Stomach smooth muscle (tissue), 2 donors: ENCODE measurements at regions not wholly inside any gene's neighbourhood (a gene's known extent, or its start where the extent isn't known, plus 50 kb on each side); places are given as distances from the start of the nearest gene placed in this dataset.
"Not testable (repeated sequence)": the region's sequence is repeated elsewhere in the genome, so short reads cannot be mapped to it uniquely, and the experiment has no call there.

Experiments used
- H3K27ac ChIP-seq: one replicate; pipeline ENCODE4 v1.7.0; 2013; ENCODE audit warnings: mild to moderate bottlenecking, low read length, inconsistent platforms
- H3K27me3 ChIP-seq, 2 donors: one replicate each; pipeline ENCODE4 v1.7.0; 2013; ENCODE audit warnings: low read length in 2 of 2; ENCODE audit not compliant: insufficient read depth in 2 of 2, control insufficient read depth in 1 of 2
- H3K36me3 ChIP-seq, 2 donors: one replicate each; pipeline ENCODE4 v1.7.0; 2013; ENCODE audit warnings: low read length in 2 of 2; ENCODE audit not compliant: control insufficient read depth in 2 of 2, insufficient read depth in 2 of 2
- H3K4me1 ChIP-seq: one replicate; pipeline ENCODE4 v1.7.0; 2013; ENCODE audit warnings: low read length; ENCODE audit not compliant: control insufficient read depth, insufficient read depth
- H3K4me3 ChIP-seq, 2 donors: one replicate each; pipeline ENCODE4 v1.7.0; 2013; ENCODE audit warnings: low read length in 2 of 2
- H3K9ac ChIP-seq, 2 donors: one replicate each; pipeline ENCODE4 v1.7.0; 2013; ENCODE audit warnings: low read length in 2 of 2, mild to moderate bottlenecking in 1 of 2
- H3K9me3 ChIP-seq, 2 donors: one replicate each; pipeline ENCODE4 v1.7.0; 2013; ENCODE audit warnings: low read length in 2 of 2; ENCODE audit not compliant: control insufficient read depth in 2 of 2
- donor health status: healthy.
- donor health status: Pancreatic carcinoma.

GRCh38 chr4:127244515-127244914 is 388.2 kb upstream of the INTU start:
- Histone ChIP-seq H3K9ac (no peak overlapping the region), H3K4me3 (no peak overlapping the region), H3K4me1 (no peaks in the 10 kb centered on the region), H3K9me3 (no peaks in the 10 kb centered on the region), H3K27ac (no peak overlapping the region), H3K36me3 (no peaks in the 10 kb centered on the region), H3K27me3 (no peaks in the 10 kb centered on the region)

- no peaks in the 10 kb centered on the region for H3K9me3 ChIP-seq
- no peak overlapping the region for H3K9ac ChIP-seq
- H3K4me1 ChIP-seq: no peaks in the 10 kb centered on the region
- no peak overlapping the region for H3K27ac ChIP-seq
- no peak overlapping the region for H3K4me3 ChIP-seq
- H3K36me3 ChIP-seq: no peaks in the 10 kb centered on the region
- H3K27me3 ChIP-seq: no peaks in the 10 kb centered on the region
Measured at GRCh38 chr4:127246963-127247952, 385.5 kb upstream of the INTU start.

GRCh38 chr4:127249066-127249766 is 383.5 kb upstream of the INTU start:
- Histone ChIP-seq H3K4me1 (no peaks in the 10 kb centered on the region), H3K27me3 (no peaks in the 10 kb centered on the region)

GRCh38 chr4:127249767-127250108 is 383.0 kb upstream of the INTU start:
- no peak overlapping the region for H3K4me3 ChIP-seq
- no peaks in the 10 kb centered on the region for H3K36me3 ChIP-seq
- H3K9ac ChIP-seq: no peak overlapping the region
- no peaks in the 10 kb centered on the region for H3K4me1 ChIP-seq
- H3K9me3 ChIP-seq: no peaks in the 10 kb centered on the region
- H3K27me3 ChIP-seq: no peaks in the 10 kb centered on the region
- H3K27ac ChIP-seq: no peak overlapping the region

More at GRCh38 chr4:127249066-127249766, 383.5 kb upstream of the INTU start:
- H3K27ac ChIP-seq: no peak overlapping the region
- H3K9ac ChIP-seq: no peak overlapping the region
- no peaks in the 10 kb centered on the region for H3K36me3 ChIP-seq
- H3K4me3 ChIP-seq: no peak overlapping the region
- H3K9me3 ChIP-seq: no peaks in the 10 kb centered on the region

DNA sequence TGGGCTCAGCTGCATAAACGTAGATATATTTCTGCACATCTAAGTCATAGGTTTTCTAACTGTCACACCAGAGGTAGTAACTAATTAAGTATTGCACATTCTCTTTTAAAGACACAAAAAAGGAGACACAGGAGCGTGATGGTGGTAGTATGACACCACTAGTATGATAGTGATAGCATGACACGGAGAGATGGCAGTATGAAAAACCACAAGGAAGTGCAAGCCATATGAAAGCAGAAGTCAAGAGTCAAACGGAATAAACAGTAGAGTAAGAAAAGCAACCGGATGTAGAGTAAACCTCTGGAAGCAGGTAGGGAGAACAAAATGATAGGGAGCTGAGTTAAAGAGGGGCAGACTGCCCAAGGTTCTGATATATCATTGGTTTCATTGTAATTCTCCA is 382.2 kb upstream of the INTU start:
- no peak overlapping the region for H3K9ac ChIP-seq
- H3K36me3 ChIP-seq: no peaks in the 10 kb centered on the region
- H3K27ac ChIP-seq: no peak overlapping the region
- H3K4me3 ChIP-seq: no peak overlapping the region
- no peaks in the 10 kb centered on the region for H3K4me1 ChIP-seq
- H3K9me3 ChIP-seq: no peaks in the 10 kb centered on the region
- H3K27me3 ChIP-seq: no peaks in the 10 kb centered on the region

- Histone ChIP-seq H3K36me3 (no peaks in the 10 kb centered on the region), H3K9ac (no peak overlapping the region), H3K4me3 (no peak overlapping the region), H3K9me3 (no peaks in the 10 kb centered on the region), H3K4me1 (no peaks in the 10 kb centered on the region), H3K27me3 (no peaks in the 10 kb centered on the region), H3K27ac (no peak overlapping the region)
Measured at GRCh38 chr4:127251423-127251822, 381.3 kb upstream of the INTU start.

GRCh38 chr4:127256500-127256899 is 376.3 kb upstream of the INTU start:
- Histone ChIP-seq H3K27ac (no peak overlapping the region), H3K4me1 (no peaks in the 10 kb centered on the region), H3K27me3 (no peaks in the 10 kb centered on the region), H3K9ac (no peak overlapping the region), H3K4me3 (no peak overlapping the region), H3K9me3 (no peaks in the 10 kb centered on the region), H3K36me3 (no peaks in the 10 kb centered on the region)

DNA sequence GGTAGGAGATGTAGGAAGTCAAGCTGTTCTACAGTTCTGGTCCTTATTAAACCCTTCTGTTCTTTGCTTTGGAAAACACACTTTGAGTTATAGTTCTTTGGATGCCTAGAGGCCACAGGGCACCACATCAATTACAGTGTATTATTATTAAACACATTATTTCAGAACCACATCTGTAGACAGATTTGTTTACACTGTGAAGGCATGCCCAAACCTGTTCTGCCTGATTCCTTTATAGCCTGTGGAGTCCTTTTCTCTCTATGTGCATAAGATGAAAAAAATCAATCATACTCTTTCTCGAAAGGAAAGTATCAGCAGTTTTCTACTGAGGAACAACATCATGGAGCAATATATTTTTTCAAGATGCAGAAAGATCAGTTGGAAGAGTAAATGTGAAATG is 371.3 kb upstream of the INTU start:
- no peaks in the 10 kb centered on the region for H3K36me3 ChIP-seq
- no peak overlapping the region for H3K9ac ChIP-seq
- no peaks in the 10 kb centered on the region for H3K27me3 ChIP-seq
- H3K27ac ChIP-seq: no peak overlapping the region
- no peak overlapping the region for H3K4me3 ChIP-seq
- no peaks in the 10 kb centered on the region for H3K4me1 ChIP-seq
- no peaks in the 10 kb centered on the region for H3K9me3 ChIP-seq

DNA sequence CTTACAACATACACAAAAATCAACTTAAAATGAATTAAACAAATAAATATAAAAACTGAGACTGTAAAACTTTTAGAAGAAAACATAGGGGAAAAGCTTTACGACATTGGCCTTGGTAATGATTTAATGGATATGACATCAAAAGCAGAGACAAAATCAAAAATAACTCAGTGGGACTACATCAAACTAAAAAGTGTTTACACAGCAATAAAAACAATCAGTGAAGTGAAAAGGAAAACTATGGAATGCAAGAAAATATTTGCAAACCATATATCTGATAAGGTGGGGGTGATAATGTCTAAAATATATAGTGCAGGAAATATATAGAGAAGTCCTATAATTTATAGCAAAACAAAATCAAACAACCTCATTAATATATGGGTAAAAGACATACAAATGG is 364.4 kb upstream of the INTU start:
- no peak overlapping the region for H3K4me3 ChIP-seq
- H3K27me3 ChIP-seq: no peaks in the 10 kb centered on the region
- no peaks in the 10 kb centered on the region for H3K4me1 ChIP-seq
- no peaks in the 10 kb centered on the region for H3K36me3 ChIP-seq
- no peaks in the 10 kb centered on the region for H3K9me3 ChIP-seq
- H3K9ac ChIP-seq: no peak overlapping the region
- H3K27ac ChIP-seq: no peak overlapping the region

GRCh38 chr4:127277023-127277422 is 355.7 kb upstream of the INTU start:
- H3K4me3 ChIP-seq, H3K27me3 ChIP-seq, H3K27ac ChIP-seq, H3K9ac ChIP-seq, H3K36me3 ChIP-seq, H3K9me3 ChIP-seq, H3K4me1 ChIP-seq: not testable (repeated sequence)

DNA sequence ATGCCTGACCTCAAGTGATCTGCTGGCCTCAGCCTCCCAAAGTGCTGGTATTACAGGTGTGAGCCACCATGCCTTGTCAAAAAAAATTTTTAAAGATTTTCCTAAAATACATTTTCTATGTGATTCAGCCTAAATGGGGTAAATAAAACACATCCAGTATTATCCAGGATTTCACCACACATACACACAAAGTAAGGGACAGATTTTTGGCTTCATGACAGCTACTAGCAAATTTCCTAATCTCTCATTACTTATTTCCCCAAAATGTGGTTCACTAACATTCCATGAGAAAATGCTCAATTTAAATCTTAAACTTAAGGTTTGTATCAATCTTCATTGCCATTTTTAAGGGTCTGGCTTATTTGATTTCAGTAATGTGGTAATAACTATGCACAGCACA is 348.5 kb upstream of the INTU start:
- Histone ChIP-seq H3K36me3 (no peaks in the 10 kb centered on the region), H3K27me3 (no peaks in the 10 kb centered on the region), H3K27ac (no peak overlapping the region), H3K4me3 (no peak overlapping the region), H3K4me1 (no peaks in the 10 kb centered on the region), H3K9ac (no peak overlapping the region), H3K9me3 (no peaks in the 10 kb centered on the region)
